HG02798 (cell line): ENCODE measurements at regions not wholly inside any gene's neighbourhood (a gene's known extent, or its start where the extent isn't known, plus 50 kb on each side); places are given as distances from the start of the nearest gene placed in this dataset.
"Not testable (repeated sequence)": the region's sequence is repeated elsewhere in the genome, so short reads cannot be mapped to it uniquely, and the experiment has no call there.

Source experiments
- ATAC-seq: cut with Tn5 transposase; IDR thresholded peaks from one replicate; pipeline ENCODE4 v1.9.1; 2021; ENCODE audit warnings: mild to moderate bottlenecking; ENCODE audit not compliant: unreplicated experiment, poor library complexity

DNA sequence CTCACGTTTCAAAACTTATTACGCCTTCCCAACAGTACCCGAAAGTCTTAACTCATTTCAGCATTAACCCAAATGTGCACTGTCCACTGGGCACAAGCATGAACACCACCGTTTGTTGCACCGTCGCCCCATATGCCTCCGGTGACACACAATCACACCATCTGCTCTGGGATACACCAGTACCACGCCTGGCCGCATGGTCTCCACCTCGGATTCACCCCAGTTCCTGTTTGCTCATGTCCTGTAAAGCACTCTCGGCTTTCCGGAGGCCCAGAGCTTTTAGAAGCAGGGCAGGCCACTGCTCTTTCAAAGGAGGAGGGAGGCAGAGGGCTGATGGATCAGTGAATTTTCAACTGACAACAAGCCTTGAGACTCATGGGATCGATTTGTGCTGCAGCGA is 1570.0 kb upstream of the DEFB115 start:
- no peak for ATAC-seq

DNA sequence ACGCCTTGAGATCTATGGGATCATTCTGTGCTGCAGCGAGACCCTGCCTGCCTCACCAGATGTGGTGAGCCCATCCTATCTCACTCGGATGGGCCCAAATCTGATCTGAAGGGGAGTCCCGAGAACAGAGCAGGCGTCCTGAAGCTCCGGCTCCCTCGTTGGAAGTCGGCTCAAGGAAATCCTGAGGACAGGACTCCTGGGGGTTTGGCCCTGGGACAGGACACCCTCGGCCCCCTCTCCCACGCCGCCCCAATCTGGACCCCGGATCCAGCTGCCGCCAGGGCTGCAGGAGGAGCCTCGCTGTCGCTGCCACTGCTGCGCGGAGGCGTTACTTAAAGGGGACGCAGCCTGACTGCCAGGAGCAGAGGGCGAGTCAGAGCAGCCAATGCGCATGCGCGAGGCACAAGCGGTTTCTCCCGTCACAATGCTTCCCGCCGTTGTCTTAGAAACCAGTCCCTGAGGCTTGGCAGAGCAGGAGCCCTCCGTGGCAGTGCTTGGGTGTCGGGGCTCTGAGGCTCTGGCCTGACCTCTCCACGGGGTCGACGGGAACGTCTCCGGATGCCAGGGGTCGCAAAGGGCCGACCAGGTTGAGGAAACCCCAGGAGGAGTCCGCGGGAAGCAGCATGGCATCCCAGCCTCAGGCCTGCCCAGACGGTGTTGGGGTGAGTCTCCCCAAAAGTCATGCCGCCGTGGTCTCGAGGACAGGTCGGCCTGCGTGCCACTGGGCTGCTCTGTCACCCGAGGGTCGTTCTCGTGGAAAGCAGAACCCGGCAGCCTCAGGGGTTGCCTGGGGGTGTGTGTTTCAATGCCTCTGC is 1567.8 kb upstream of the DEFB115 start:
- ATAC-seq = no peak

DNA sequence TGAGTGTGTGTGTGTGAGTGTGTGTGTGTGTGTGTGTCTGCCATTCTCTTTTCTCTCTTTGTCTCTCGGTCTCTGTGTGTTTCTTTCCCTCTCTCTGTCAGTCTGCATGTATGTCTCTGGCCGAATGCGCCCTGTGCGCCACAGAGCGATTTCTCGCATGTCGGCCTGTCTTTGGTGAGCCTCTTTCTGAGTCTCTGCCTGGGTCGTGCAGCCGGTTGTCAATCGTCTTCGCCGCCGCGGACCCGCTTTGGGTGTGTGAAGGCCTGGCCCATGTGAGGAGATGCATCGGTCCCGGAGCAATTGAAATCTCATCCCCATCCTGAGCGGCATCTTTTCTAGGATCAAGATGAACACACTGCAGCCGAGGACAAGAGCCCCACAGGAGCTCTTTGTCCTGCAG is 1567.2 kb upstream of the DEFB115 start:
- ATAC-seq = no peak

DNA sequence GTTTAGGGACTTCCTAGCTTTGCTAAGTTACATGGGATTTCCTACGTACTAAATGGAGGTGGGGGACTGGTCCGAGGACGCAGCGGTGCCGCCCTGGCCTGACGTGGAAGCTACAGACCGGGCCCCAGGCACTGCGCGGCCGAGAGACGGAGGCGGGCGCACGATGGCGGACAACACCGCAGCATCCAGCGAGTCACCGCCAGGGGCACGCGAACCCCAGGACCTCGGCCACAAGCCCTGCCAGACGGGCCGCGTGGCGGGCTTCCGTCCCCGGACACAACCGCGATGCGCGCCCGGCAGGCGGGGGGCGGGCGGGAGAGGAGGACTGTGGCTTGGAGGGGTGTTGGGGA is 1516.9 kb upstream of the DEFB115 start:
- no peak for ATAC-seq

DNA sequence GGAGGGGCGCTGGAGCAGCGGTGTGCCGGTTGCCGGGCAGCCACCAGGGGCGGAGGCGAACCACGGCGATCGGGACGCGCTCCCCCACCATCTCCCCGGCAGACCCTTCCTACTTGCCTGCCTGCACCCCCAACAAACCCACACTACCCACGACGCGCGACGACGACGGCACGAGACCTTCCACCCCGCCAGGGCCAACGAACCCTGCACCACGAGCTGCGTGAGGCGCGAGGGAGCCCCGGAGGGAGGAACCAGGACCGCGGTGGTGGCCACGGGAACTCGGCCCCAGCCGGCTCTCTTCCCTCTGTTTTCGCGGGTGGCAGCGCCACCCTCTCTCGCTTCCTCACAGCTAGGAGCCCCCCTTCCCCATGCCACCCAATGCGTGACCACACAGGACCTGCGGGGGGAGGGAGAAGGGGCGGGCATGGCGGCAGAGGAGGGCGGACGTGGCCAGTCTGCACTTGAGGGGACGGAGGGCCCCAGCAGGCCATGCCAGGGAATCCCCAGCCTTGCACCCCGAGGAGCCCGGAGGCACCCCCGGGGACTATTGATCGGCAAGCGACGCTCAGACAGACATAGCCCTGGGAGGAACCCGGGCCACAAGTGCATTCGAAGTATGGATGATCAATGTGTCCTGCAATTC is 1516.4 kb upstream of the DEFB115 start:
- ATAC-seq = no peak

DNA sequence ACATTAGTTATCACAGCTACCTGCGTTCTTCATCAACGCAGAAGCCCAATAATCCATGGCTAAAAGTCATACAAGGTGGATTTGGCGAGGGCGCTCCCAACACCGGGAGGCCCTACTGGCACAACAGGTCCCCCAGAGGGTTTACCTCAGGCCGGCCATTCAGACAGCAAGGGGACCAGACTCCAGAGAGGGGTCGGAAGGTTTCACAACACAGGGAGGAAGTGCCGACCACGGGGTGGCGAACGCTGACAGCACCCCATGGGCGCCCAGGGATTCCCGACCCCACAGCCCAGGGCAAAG is 1515.9 kb upstream of the DEFB115 start:
- ATAC-seq = no peak

DNA sequence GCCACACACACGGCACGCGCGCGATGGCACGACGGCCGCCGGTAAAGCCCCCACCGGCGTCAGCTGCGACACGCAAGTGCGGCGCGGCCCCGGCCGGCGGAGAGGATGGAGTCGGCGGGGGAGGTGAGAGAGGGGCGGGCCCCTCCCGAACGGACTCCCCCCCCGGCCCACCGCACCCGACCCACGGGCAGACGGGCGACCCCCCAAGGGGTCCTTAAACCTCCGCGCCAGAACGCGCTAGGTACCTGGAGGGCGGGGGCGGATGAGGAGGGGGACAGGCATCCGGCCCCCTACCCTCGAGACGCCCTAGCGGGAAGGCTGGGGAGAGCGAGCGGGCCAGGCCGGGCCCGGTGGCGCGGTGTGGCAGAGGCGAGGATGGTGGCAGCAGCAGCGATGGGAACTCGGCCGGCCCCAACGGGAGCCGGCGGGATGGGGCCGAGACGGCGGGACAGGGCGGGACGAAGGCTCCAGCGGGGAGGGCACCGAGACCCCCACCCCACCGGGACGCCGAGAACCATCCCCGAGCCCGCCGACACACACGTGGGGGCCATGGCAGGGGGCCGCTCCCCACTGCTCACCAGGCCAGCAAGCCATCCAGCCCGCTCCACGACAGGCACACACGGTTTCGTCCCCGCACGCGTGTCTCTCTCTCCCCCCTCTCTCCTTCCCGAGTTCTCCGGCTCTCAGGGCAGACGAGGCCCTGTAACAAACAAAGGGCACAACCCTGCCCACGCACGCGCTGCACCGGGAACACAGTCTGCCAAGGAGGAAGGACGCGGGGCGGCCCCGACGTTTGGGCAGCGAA is 1515.4 kb upstream of the DEFB115 start:
- no peak for ATAC-seq

DNA sequence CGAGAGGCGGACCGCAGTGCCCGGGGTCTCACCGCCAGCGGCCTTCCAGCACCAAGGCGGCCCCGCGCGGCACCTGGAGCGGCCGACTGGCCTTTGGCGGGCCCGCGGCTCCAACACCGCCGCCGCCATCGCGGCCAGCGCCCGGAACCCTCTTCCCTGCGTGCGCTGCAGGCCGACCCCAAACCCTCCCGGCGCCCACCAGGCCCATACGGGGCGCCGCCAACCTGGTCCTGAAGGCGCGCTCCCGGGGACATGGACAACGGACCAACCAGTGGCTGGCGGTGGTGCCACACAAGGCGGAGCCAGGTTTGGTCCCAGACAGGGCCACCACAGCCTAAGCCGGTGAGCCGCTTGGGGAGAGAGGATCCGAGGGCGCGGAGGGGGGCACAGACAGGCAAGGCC is 1514.8 kb upstream of the DEFB115 start:
- no peak for ATAC-seq

DNA sequence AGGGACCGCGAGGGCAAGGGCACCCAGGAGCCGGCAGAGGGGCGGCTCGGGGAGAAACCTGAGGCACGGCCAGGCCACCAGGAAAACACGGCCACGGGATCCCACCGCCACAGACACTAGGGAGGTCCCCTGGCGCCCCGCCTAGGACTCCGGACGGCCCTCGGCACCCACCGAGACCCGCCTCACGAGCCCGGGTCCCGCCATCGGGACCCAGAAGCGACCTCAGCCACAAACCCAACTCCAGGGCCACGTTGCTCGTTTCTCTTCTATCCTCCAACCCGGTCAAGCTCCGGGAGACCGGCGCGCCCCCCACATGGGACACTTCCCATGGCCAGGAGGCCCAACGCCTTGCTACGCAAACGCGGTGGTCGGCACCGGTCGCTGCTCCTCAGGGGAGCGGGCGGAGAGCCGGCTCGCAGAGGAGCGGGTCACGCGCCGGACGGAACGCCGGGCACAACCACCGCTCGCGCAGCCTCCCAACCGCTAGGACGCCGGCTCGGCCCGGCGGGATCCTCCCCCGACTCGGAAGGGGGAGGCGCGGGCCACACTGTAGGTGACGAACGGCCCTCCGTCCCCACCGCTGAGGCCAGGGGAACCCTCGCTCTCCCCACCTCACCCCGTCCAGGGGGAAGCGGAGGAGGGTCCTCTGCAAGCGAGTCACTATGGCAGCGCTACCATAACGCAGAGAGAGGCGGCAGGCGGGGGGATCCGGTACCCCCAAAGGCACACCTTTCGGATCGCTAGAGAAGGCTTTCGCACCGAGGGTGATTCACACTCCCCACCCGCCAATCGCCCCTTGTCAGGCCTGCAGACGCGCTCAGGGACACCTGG is 1514.1 kb upstream of the DEFB115 start:
- ATAC-seq = no peak

DNA sequence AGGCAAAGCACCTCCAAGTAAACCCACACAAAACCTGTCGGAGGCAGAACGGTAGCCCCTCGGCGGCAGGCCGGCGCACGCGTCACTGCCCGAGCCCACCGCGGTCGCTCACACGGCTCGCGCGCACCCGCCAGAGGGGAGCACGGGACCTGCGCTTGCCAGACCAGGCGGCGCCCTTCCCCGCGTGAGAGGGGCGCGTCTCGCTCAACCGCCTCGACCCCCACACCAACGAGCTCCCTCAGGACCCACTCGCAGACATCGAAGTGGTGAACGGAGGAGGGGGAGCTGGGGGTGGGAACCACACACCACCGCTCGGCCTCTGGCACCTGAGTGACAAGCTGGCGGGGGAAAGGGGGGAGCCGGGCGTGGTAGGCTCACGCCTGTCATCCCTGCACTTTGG is 1513.4 kb upstream of the DEFB115 start:
- ATAC-seq = no peak

DNA sequence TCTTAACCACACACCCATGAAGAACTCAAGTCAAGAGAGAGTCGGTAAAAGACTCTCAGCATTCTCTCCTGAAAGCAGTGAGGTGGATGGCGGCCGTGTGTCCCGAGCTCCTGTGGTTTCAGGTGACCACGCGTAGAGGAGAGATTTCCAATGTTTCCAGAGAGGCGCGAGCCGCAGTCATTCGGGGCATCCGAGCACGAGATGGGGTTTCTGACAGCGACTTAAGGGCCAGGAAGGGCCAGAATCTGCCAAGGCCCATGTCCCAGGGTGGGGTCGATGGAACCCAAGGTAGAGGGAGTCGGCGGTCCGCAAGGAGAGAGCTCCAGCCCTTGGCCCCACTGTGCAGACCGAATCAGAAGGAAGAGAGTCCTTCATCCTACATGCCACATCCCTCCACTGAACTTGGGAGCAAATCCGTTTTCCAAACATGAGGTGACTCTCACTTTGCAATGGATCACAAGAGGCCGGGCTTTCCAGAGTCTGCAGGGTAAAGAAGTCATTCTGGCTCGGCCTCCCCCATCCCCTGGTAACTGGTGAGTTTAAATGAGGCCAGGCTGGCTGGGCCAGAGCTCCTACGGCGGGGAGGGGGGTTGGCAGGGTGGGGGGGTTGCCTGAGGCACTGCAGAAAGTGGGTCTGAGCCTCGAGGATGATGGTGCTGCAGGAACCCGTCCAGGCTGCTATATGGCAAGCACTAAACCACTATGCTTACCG is 1511.8 kb upstream of the DEFB115 start:
- not testable (repeated sequence) for ATAC-seq

DNA sequence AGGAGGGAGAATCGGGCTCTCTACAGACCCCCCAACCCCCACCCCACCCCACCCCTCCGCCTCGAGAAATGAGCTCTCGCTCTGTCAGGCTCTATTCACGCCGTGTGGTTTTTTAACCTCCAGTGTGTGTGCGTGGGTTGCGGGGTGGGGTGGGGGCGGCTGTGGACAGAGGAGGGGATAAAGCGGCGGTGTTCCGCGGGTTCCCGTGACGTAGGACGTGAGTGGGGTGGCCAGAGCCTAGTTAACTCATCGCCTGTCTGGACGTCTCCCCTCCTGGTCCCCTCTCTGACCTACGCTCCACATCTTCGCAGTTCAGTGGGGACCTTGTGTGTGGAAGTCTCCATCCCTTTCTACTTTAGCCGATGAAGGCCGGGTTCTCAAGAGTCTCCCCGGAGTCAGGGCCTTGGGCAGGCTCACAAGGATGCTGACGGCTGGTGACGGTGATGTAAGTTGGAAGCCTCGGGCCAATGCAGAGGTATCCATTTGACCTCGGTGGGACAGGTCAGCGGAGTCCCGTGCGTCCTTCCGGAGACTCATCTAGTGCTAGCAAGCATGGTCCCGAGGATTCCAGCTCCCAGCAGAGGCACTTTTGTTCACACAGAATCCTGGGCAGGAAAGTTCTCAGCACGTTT is 1507.1 kb upstream of the DEFB115 start:
- ATAC-seq = no peak

DNA sequence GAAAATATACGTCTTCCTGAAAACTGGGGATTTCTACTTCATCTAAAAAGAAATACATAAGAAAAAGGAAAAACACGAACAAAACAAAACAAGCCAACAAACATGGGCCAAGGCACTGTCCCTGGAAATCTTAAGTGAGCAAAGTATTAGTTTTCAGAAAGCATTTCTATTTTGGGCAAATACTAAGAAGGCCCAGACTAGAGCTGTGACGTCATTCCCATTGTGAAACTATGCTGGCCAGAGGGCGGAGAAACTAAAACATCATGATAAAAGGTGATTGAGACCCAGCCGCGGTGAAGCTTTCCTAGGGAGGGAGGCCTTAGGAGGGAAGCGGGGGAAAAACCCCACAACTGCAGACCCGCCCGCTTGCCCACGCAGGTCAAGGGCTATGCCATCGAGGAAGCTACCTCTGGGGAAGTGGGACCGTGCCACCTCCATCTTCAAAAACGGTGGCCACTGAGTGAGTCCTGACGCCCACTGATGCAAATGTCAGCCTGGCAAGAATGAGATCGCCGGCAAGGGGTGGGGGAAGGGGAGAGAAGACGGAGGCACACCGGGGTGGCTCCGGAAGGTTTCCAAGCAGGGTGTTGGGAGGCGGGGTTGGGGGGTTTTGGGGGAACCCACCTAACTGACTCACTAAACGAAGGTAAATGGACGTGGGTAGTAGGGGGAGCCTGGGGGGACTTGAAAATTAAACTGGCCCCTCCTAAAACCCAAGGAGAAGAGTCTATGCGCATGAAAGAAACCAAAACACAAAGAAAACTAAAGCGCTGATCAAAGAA is 1504.6 kb upstream of the DEFB115 start:
- not testable (repeated sequence) for ATAC-seq

DNA sequence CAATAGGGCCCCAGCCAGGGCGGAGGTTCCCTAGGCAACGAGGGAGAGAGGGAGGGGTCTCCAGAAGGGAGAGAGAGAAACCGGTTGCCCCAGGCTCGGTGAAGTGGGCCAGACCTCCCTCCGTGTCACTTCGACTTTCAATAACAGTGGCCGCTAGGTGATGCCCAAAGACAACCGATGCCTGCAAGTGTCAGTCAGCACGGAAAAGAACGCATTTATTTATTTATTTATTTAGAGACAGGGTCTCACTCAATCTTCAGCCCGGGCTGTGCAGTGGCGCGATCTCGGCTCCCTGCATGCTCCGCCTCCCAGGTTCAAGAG is 1504.1 kb upstream of the DEFB115 start:
- not testable (repeated sequence) for ATAC-seq

DNA sequence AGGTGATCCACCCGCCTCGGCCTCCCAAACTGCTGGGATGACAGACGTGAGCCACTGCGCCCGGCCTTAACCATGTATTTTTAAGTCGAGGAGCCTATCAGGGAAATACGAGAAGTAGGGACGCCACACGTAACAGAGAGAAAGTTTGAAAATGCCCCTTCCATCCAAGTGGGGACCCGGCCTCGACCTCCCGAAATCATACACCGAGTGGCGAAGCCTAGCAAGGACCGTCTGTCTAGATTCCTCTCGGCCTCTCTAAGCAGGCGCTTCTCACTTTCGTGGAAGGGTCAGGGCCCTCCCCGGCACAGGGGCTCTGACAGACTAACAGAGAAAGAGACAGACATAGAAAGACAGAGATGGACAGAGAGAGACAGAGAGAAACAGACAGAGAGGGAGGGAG is 1503.6 kb upstream of the DEFB115 start:
- not testable (repeated sequence) for ATAC-seq

DNA sequence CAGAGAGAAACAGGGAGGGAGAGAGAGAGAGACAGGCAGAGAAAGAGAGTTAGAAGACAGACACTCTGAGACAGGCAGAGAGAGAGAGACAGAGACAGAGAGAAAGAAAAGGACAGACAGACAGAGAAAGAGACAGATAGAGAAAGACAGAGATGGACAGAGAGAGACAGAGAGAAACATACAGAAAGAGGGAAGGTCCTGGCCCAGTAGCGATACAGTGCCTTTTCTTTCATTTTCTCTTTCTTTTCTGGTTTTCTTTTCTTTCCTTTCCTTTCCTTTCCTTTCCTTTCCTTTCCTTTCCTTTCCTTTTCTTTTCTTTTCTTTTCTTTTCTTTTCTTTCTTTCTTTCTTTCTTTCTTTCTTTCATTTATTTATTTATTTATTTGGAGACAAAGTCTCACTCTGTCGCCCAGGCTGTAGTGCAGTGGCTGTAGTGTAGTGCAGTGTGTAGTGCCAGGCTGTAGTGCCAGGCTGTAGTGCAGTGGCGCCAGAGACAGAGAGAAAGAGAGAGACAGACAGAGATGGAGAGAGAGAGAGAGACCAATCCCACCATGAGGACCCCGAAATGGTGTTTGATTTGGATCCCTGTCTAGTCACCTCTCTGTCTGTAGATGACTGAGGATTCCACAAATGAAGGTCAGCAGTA is 1501.5 kb upstream of the DEFB115 start:
- ATAC-seq = not testable (repeated sequence)

DNA sequence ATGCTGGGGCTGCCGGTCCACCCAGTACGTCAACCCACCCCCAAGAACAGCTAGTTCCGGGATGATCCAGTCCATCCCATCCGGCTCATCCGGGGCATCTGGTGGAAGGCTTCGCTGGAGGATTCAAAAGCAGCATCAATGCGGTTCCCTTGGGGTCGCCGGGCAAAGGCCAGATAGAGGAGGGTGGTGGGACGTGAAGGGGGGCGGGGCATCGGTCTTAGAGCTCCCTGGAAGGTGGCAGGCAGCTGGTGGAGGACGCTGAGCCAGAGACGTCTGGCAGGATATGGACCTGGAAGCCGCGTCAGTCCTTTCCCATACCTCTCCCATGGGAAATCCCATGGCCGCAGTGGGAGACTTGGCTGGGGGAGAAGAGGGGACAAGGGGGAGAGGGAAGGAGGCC is 1500.8 kb upstream of the DEFB115 start:
- ATAC-seq = no peak

DNA sequence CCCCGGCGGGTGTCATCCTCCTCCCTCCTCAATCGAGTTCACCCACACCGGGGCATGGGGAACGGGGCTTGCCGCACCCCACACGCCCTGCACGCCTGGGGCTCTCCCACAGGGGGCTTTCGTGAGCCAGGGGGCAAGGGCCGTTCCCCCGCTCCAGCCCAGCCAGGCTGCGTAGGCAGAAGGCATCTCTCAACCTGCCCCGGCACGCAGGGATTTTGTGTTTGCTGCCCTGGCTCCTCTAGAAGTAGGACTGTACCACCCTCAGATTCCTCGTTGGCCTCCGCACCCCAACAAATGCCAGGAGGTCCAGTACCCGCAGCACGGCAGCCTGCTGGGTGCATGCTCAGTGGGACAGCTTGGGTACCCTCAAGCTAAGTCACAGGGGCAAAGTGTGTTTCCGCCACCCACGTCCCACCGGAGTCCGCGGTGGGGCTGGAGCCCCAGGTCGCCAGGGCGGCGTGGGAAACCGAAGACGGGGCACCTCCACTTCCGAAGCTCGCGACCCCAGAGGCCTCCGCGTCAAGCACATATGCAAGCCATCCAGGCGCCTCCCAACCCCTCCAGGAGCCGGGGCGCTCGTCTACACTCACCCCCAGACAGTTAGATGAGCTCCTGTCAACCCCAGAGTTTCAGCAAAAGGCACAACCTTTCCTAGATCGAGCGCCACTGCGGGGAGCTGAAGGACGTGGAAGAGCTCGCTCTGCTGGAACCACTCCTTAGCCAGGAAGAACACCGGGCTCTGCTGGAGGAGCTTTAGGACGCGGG is 1495.7 kb upstream of the DEFB115 start:
- ATAC-seq = not testable (repeated sequence)
